HG03196 (cell line): ENCODE measurements at regions not wholly inside any gene's neighbourhood (a gene's known extent, or its start where the extent isn't known, plus 50 kb on each side); places are given as distances from the start of the nearest gene placed in this dataset.

Experiments used
- ATAC-seq: cut with Tn5 transposase; IDR thresholded peaks from one replicate; pipeline ENCODE4 v1.9.1; 2021; ENCODE audit not compliant: unreplicated experiment

DNA sequence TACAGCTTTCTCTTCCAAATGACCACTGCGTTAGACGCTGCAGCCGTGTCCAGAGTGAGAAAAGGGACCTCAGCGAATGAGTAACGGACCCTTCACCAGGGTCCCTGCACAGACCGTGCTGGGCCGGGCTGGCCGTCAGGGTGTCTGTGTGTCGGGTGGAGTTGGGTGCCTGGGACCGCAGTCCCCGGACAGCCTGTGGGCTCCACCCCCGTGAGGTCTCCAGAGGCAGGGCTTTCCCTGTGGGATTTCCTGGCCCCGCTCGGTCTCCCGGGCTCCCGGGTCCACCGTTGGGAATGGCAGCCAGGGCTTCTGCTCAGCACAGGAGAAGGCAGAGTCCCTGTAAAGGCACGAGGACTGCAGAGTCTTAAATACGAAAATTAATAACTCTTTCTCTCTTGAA lies 509.7 kb downstream of the TCERG1L start:
- no peak for ATAC-seq

- ATAC-seq, result no peak
Observed at GRCh38 chr10:130802301-130802700, 509.2 kb downstream of the TCERG1L start.

DNA sequence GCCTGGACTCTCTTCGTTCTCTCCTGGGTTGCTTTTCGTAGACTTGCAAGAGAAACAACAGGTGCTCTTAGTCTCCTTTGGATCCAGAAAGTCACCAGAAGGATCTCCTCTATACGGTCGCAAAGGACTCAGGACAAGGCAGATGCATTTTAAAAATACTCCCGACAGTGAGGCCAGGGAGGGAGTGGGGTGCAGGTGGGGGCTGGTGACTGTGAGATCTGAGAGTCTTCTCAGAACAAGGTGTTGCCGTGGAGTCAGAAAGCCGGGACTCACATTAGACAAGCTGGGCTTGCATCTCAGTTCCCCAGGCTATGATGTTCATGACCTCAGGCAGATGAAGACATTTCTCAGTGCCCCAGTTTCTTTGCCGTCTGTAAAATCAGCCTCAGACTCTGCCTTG lies 507.2 kb downstream of the TCERG1L start:
- no peak for ATAC-seq

GRCh38 chr10:130804778-130805634 lies 506.5 kb downstream of the TCERG1L start:
- no peak for ATAC-seq

GRCh38 chr10:130805635-130806030 lies 505.9 kb downstream of the TCERG1L start:
- ATAC-seq, result no peak

DNA sequence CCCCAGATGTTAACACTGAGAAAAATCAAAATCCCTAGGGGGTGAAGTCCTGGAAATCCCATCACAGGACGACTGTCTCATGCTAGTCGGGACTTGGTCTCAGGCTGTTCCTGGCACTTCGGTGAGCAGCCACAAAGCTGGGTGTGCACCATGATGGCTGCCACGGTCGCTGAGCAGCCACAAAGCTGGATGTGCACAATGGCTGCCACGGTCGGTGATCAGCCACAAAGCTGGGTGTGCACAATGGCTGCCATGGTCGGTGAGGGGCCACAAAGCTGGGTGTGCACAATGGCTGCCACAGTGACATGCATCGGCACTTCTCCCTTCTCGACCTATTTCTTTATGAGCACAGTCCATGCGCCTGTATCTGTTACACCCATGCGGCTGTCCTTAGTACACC lies 505.1 kb downstream of the TCERG1L start:
- no peak for ATAC-seq

DNA sequence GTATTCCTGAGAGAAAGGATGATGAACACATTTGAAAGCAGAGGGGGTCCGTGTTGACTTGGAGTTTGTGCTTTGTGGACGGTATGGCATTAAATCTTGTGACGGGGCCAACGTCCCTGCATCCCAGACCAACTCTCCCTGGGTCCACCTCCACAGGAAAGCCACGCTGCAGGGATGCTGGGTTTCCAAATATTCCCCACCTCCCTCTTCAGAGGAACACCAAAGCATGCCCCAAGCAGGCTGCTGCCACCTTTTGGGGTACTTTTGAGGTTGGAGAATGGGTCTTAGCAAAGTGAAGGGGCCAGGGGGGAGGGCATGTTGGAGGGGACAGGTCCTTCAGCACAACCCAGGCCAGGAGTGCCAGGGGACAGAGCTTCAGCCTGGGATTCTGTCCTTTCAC lies 504.4 kb downstream of the TCERG1L start:
- ATAC-seq, result no peak

- no peak for ATAC-seq
Observed at GRCh38 chr10:130807721-130808120, 503.8 kb downstream of the TCERG1L start.

- no peak for ATAC-seq
Observed at GRCh38 chr10:130808243-130808642, 503.3 kb downstream of the TCERG1L start.

GRCh38 chr10:130808686-130809085 lies 502.8 kb downstream of the TCERG1L start:
- no peak for ATAC-seq

GRCh38 chr10:130809181-130809580 lies 502.3 kb downstream of the TCERG1L start:
- ATAC-seq, result no peak

DNA sequence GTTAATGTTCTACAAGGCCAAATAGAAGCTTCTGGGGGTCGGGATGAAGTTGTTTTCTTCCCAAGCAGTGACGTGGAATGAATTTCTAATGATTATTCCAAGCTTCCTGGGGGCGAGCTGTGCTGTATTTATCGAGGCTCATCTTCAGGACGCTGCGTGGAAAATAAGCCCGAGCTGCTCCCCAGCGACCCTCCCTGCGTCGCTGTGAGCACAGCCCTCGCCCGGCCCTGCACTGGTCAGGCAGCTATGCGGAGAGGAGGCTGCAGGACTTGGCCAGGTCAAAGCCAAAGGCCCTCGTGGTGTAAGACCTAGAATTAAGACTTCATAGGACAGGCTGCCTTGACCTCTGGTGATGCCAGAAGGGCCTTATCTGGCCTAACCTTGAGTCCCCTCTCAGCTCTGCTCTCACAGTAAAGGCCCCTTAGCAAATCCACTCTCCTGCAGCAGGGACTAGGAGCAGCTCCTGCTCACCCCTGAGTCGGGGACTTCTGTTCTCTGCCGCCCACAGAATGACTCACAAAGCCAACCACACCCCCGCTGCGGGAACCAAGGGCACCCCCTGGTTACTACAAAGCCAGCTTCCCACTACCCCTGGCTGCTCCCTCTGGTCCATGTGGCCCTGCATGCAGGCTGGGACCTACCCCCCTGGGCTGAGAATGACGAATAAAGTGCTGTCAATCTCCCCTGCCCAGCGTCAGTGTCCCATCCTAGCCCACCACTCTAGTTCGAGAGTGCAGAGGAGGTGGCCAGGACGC lies 501.6 kb downstream of the TCERG1L start:
- ATAC-seq, result no peak

- ATAC-seq, result no peak
Observed at GRCh38 chr10:130810856-130811255, 500.7 kb downstream of the TCERG1L start.

- no peak for ATAC-seq
Observed at GRCh38 chr10:130812381-130813148, 499.0 kb downstream of the TCERG1L start.

- ATAC-seq, result no peak
Observed at GRCh38 chr10:130814610-130815009, 496.9 kb downstream of the TCERG1L start.

GRCh38 chr10:130816116-130816901 lies 495.2 kb downstream of the TCERG1L start:
- no peak for ATAC-seq

GRCh38 chr10:130817046-130817624 lies 494.4 kb downstream of the TCERG1L start:
- ATAC-seq, result no peak

GRCh38 chr10:130817674-130818073 lies 493.8 kb downstream of the TCERG1L start:
- no peak for ATAC-seq

- ATAC-seq, result no peak
Observed at GRCh38 chr10:130820880-130821482, 490.5 kb downstream of the TCERG1L start.
